GM23338 (cell line): ENCODE measurements at regions not wholly inside any gene's neighbourhood (a gene's known extent, or its start where the extent isn't known, plus 50 kb on each side); places are given as distances from the start of the nearest gene placed in this dataset.
A peak's percentile ranks its signal among the peaks of the same experiment; 100 is the strongest.

ENCODE experiments used
- CREB1 ChIP-seq: fragments of 250-450 bp; sonication (Bioruptor Pico); IDR thresholded peaks from 2 replicates; pipeline ENCODE4 v1.5.0; 2020; ENCODE audit warnings: low read depth, mild to moderate bottlenecking, moderate library complexity
- CTCF ChIP-seq, 2 experiments: fragments of 200-600 bp in 1 of 2; sonication (generic) in 1 of 2; conservative IDR thresholded peaks; 2 replicates each; pipeline versions ENCODE4 v1.5.1 to v1.6.1; 2016 to 2017; ENCODE audit warnings: antibody characterized with exemption in 2 of 2, low read depth in 2 of 2, mild to moderate bottlenecking in 2 of 2, moderate library complexity in 1 of 2
- ETS1 ChIP-seq: IDR thresholded peaks from 2 replicates; pipeline ENCODE4 v1.6.1; 2016; ENCODE audit warnings: antibody characterized with exemption
- EZH2 ChIP-seq: fragments of 200-600 bp; sonication (generic); IDR thresholded peaks from one replicate; pipeline ENCODE4 v1.8.0; 2017; ENCODE audit warnings: antibody characterized with exemption, mild to moderate bottlenecking, low read depth; ENCODE audit not compliant: unreplicated experiment
- EZH2phosphoT487 ChIP-seq: fragments of 200-600 bp; sonication (generic); IDR thresholded peaks from one replicate; pipeline ENCODE4 v1.8.1; 2018; ENCODE audit warnings: antibody characterized with exemption; ENCODE audit not compliant: unreplicated experiment
- JUNB ChIP-seq: IDR thresholded peaks from one replicate; pipeline ENCODE4 v1.6.1; 2016; ENCODE audit warnings: antibody characterized with exemption; ENCODE audit not compliant: unreplicated experiment
- NANOG ChIP-seq: IDR thresholded peaks from 2 replicates; pipeline ENCODE4 v1.6.1; 2016; ENCODE audit warnings: antibody characterized with exemption, borderline replicate concordance
- POLR2AphosphoS5 ChIP-seq: IDR thresholded peaks from 2 replicates; pipeline ENCODE4 v1.6.1; 2016; ENCODE audit warnings: antibody characterized with exemption, low read depth
- REST ChIP-seq: IDR thresholded peaks from one replicate; pipeline ENCODE4 v1.6.1; 2018; ENCODE audit warnings: antibody characterized with exemption; ENCODE audit not compliant: unreplicated experiment
- STAT1 ChIP-seq: IDR thresholded peaks from one replicate; pipeline ENCODE4 v1.6.1; 2016; ENCODE audit warnings: antibody characterized with exemption; ENCODE audit not compliant: unreplicated experiment
- ZNF114 ChIP-seq: fragments of 250-450 bp; sonication (Bioruptor Pico); IDR thresholded peaks from 2 replicates; pipeline ENCODE4 v1.5.0; 2020; ENCODE audit warnings: mild to moderate bottlenecking, moderate library complexity
- ZNF331 ChIP-seq: fragments of 250-450 bp; sonication (Bioruptor Pico); IDR thresholded peaks from 2 replicates; pipeline ENCODE4 v1.5.0; 2020; ENCODE audit warnings: low read depth, mild to moderate bottlenecking, moderate library complexity

GRCh38 chr4:112747036-112747435 is 110.1 kb downstream of the LARP7 start:
- TF ChIP-seq EZH2 = no peak
- no peak for TF ChIP-seq CTCF (conservative IDR thresholded peaks at IDR 0.05; ENCODE audit: low read depth in 2 of 2)
- TF ChIP-seq ZNF114 = no peak
- no peak for TF ChIP-seq REST
- no peak for TF ChIP-seq POLR2AphosphoS5
- TF ChIP-seq JUNB = no peak
- no peak for TF ChIP-seq EZH2phosphoT487
- no peak for TF ChIP-seq ZNF331 (CRISPR knock-in tag)
- no peak for TF ChIP-seq CREB1 (CRISPR knock-in tag)
- TF ChIP-seq ETS1 = no peak
- peak; percentile 79 for TF ChIP-seq NANOG
- no peak for TF ChIP-seq STAT1
